ENCODE measurements at regions not wholly inside any gene's neighbourhood (a gene's known extent, or its start where the extent isn't known, plus 50 kb on each side); places are given as distances from the start of the nearest gene placed in this dataset.

- no peak for DNase-seq (ENCODE audit: low read depth)
- no peak overlapping the region for H3K4me3 ChIP-seq (ENCODE audit: low read depth, low read length)
- no peak for TF ChIP-seq CTCF (IDR thresholded peaks at IDR 0.05; ENCODE audit: control insufficient read depth, extremely low read depth, insufficient read depth)
Observed at GRCh38 chr2:129904532-129905446, 74.7 kb upstream of the RAB6C start.

DNA sequence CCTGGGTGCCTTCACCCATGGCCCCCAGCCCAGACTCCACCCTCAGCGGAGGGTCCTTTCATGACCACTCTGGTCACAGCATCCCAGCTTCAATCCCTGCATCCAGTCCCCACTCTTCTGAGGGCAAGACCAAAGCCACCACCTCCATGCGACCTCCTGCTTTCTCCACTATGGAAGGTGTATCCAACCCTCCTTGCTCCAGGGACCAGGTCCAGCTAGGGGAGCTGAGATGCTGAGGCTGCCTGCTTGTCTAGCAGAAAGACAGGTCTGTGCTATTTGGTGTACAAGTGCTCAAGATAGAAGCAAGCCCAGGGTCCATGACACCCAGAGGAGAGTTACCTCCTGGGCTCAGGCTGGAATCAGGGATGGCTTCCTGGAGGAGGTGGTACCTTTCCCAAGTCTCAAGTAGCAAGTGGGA lies 73.8 kb upstream of the RAB6C start:
- no peak for DNase-seq (ENCODE audit: low read depth)
- no peak for TF ChIP-seq CTCF (IDR thresholded peaks at IDR 0.05; ENCODE audit: control insufficient read depth, extremely low read depth, insufficient read depth)
- H3K4me3 ChIP-seq (ENCODE audit: low read depth, low read length): no peak overlapping the region

- DNase-seq (ENCODE audit: low read depth): no peak
- TF ChIP-seq CTCF (IDR thresholded peaks at IDR 0.05; ENCODE audit: control insufficient read depth, extremely low read depth, insufficient read depth): no peak
- no peak overlapping the region for H3K4me3 ChIP-seq (ENCODE audit: low read depth, low read length)
Observed at GRCh38 chr2:129906139-129906860, 73.2 kb upstream of the RAB6C start.

GRCh38 chr2:129906861-129907235 lies 72.6 kb upstream of the RAB6C start:
- H3K4me3 ChIP-seq (ENCODE audit: low read depth, low read length): no peak overlapping the region
- no peak for TF ChIP-seq CTCF (IDR thresholded peaks at IDR 0.05; ENCODE audit: control insufficient read depth, extremely low read depth, insufficient read depth)
- DNase-seq (ENCODE audit: low read depth): no peak

DNA sequence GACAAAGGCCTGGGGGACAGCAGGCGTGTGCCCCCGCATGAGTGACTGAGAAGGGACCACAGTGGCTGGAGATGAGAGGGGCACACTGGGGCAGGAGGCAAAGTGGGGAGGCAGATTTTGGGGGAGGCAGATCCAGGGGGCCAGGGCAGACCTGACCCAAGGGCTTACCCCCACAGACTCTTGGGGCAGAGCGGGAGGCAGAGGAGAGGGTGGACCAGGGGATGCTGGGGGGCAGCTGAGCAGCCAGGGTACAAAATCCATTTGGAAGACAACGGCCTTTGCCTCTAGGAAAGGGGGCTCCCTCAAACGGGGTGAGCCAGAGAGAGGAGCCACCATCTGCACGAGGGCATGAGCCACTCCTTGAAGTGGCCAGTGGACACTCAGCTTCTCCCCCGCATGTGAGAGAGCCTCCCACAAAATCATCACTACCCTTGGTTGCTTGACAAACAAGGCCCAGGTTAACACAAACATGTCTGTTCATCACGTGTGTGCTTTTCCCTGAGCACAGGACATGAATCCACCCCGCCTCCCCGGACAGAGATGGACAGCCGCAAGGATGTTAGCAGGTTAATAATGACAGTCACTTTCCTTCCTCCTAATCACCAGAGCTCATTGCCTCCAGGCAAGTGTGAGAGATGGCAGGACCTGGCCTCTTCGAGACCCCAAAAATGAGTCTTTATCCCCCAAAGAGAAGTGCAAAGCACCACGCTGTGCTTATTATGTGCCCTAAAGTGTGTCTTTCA lies 72.0 kb upstream of the RAB6C start:
- no peak overlapping the region for H3K4me3 ChIP-seq (ENCODE audit: low read depth, low read length)
- no peak for DNase-seq (ENCODE audit: low read depth)
- TF ChIP-seq CTCF (IDR thresholded peaks at IDR 0.05; ENCODE audit: control insufficient read depth, extremely low read depth, insufficient read depth): no peak

- no peak for DNase-seq (ENCODE audit: low read depth)
- H3K4me3 ChIP-seq (ENCODE audit: low read depth, low read length): no peak overlapping the region
- no peak for TF ChIP-seq CTCF (IDR thresholded peaks at IDR 0.05; ENCODE audit: control insufficient read depth, extremely low read depth, insufficient read depth)
Observed at GRCh38 chr2:129908721-129909373, 70.6 kb upstream of the RAB6C start.

Data from LNCaP clone FGC (cell line).